HCT116 (cell line): ENCODE measurements at regions not wholly inside any gene's neighbourhood (a gene's known extent, or its start where the extent isn't known, plus 50 kb on each side); places are given as distances from the start of the nearest gene placed in this dataset.

Source experiments
- ATAC-seq: fragments of 200-7000 bp; cut with Tn5 transposase; 2 replicates; pipeline ENCODE4 v1.9.1; 2020; ENCODE audit warnings: mild to moderate bottlenecking, moderate library complexity
- BruUV-seq: library from RNA; stranded (reverse); fragments of 400-500 nt; replicated peaks from 2 replicates; lab custom pipeline; 2021; lab: Mats Ljungman, UMichigan
- CTCF ChIA-PET: fragments of 300-600 bp; sonication (Branson Sonifier 250); formaldehyde crosslinking; loops from one replicate; lab custom pipeline; 2021; ENCODE audit warnings: antibody characterized with exemption; lab: Charles Lee
- POLR2A ChIA-PET: fragments of 300-600, 350-600 bp; sonication (Branson Sonifier 250); formaldehyde crosslinking; loops from one replicate; lab custom pipeline; 2021; ENCODE audit warnings: antibody characterized with exemption; lab: Charles Lee
- RAD21 ChIA-PET, 2 experiments: fragments of 300-600 bp; sonication (Branson Sonifier 250); formaldehyde crosslinking; loops; one replicate each; lab custom pipeline; 2023; ENCODE audit warnings: low total read pairs in 2 of 2; ENCODE audit not compliant: uncharacterized antibody in 2 of 2, unreplicated experiment in 2 of 2, low non-redundant PET in 1 of 2; lab: Charles Lee
- DNase-seq: peaks from one replicate; pipeline ENCODE4 v3.0.0-alpha.2; 2010; ENCODE audit warnings: low read depth, low spot score
- H2AFZ ChIP-seq: fragments of 200-600 bp; shearing (Covaris generic), sonication (generic); 2 replicates; pipeline ENCODE4 v1.6.1; 2017; ENCODE audit warnings: low read depth, mixed run types, mixed read lengths, antibody characterized with exemption, low read length; ENCODE audit not compliant: poor library complexity, severe bottlenecking
- H3K27ac ChIP-seq: 2 replicates; pipeline ENCODE4 v1.5.1; 2012; ENCODE audit warnings: low read depth, low read length
- H3K27me3 ChIP-seq: fragments of 200-600 bp; sonication (generic); 2 replicates; pipeline ENCODE4 v1.6.1; 2016; ENCODE audit warnings: mixed run types, low read length, mixed read lengths; ENCODE audit not compliant: insufficient read depth
- H3K36me3 ChIP-seq, 2 experiments: fragments of 200-500 bp in 1 of 2; fragments of 200-600 bp in 1 of 2; sonication (Bioruptor generic) in 1 of 2; sonication (generic) in 1 of 2; 2 replicates each; pipeline versions ENCODE4 v1.5.1 to v1.6.1; 2014 to 2016; ENCODE audit warnings: low read length in 2 of 2, inconsistent platforms in 1 of 2, mixed read lengths in 1 of 2, mixed run types in 1 of 2; ENCODE audit not compliant: insufficient read depth in 2 of 2, control insufficient read depth in 1 of 2
- H3K4me1 ChIP-seq, 2 experiments: fragments of 200-600 bp in 1 of 2; sonication (generic) in 1 of 2; 2 replicates each; pipeline versions ENCODE4 v1.5.1 to v1.6.1; 2012 to 2017; ENCODE audit warnings: low read length in 2 of 2, inconsistent platforms in 1 of 2, mild to moderate bottlenecking in 1 of 2, mixed read lengths in 1 of 2, mixed run types in 1 of 2, moderate library complexity in 1 of 2; ENCODE audit not compliant: insufficient read depth in 2 of 2, control insufficient read depth in 1 of 2
- H3K4me2 ChIP-seq: fragments of 200-600 bp; sonication (generic); 2 replicates; pipeline ENCODE4 v1.6.1; 2017; ENCODE audit warnings: mixed run types, low read length, mixed read lengths
- H3K4me3 ChIP-seq, 2 experiments: fragments of 200-600 bp in 1 of 2; sonication (generic) in 1 of 2; replicated peaks in 1 of 2; 2 replicates each; pipeline ENCODE4 v1.5.1; 2011 to 2016; ENCODE audit warnings: low read length in 2 of 2, control low read depth in 1 of 2, low read depth in 1 of 2, mild to moderate bottlenecking in 1 of 2, mixed read lengths in 1 of 2, mixed run types in 1 of 2
- H3K79me2 ChIP-seq: fragments of 200-600 bp; sonication (generic); 2 replicates; pipeline ENCODE4 v1.6.1; 2017; ENCODE audit warnings: mild to moderate bottlenecking, mixed run types, low read length, moderate library complexity, mixed read lengths; ENCODE audit not compliant: insufficient read depth
- H3K9ac ChIP-seq: fragments of 200-600 bp; sonication (generic); 2 replicates; pipeline ENCODE4 v1.6.1; 2016; ENCODE audit warnings: low read length, mixed read lengths
- H3K9me2 ChIP-seq: fragments of 200-600 bp; sonication (generic), shearing (Covaris generic); 2 replicates; pipeline ENCODE4 v1.6.1; 2017; ENCODE audit warnings: mixed run types, mild to moderate bottlenecking, moderate library complexity; ENCODE audit not compliant: insufficient read depth
- H3K9me3 ChIP-seq, 2 experiments: fragments of 200-500 bp in 1 of 2; fragments of 200-600 bp in 1 of 2; sonication (Bioruptor generic) in 1 of 2; sonication (generic) in 1 of 2; 2 replicates each; pipeline ENCODE4 v1.6.1; 2014 to 2017; ENCODE audit warnings: low read length in 2 of 2, mixed read lengths in 2 of 2, inconsistent platforms in 1 of 2, low read depth in 1 of 2, mild to moderate bottlenecking in 1 of 2, mixed run types in 1 of 2, moderate library complexity in 1 of 2; ENCODE audit not compliant: control insufficient read depth in 1 of 2, insufficient read depth in 1 of 2
- H4K20me1 ChIP-seq: fragments of 200-600 bp; sonication (generic), shearing (Covaris generic); 2 replicates; pipeline ENCODE4 v1.6.1; 2017; ENCODE audit warnings: mixed run types, mild to moderate bottlenecking, moderate library complexity; ENCODE audit not compliant: insufficient read depth
- CBX3 ChIP-seq: IDR thresholded peaks from 2 replicates; pipeline ENCODE4 v1.6.1; 2012; ENCODE audit warnings: low read depth
- CEBPB ChIP-seq: IDR thresholded peaks from 2 replicates; pipeline ENCODE4 v1.6.1; 2012; ENCODE audit warnings: low read depth
- CTCF ChIP-seq, 3 experiments: fragments of 200-600 bp in 1 of 3; sonication (generic) in 1 of 3; IDR thresholded peaks in 2 of 3; conservative IDR thresholded peaks in 1 of 3; 2 replicates each; pipeline ENCODE4 v1.5.1; 2012 to 2017; ENCODE audit warnings: low read depth in 2 of 3, low read length in 2 of 3, antibody characterized with exemption in 1 of 3, borderline replicate concordance in 1 of 3, control low read depth in 1 of 3, mild to moderate bottlenecking in 1 of 3, mixed read lengths in 1 of 3, mixed run types in 1 of 3, moderate library complexity in 1 of 3; ENCODE audit not compliant: insufficient read depth in 1 of 3
- EZH2phosphoT487 ChIP-seq: fragments of 200-600 bp; IDR thresholded peaks from 2 replicates; pipeline ENCODE4 v1.6.1; 2018; ENCODE audit warnings: antibody characterized with exemption, borderline replicate concordance
- MAX ChIP-seq: IDR thresholded peaks from 2 replicates; pipeline ENCODE4 v1.6.1; 2012
- SP1 ChIP-seq: IDR thresholded peaks from 2 replicates; pipeline ENCODE4 v1.6.1; 2012; ENCODE audit warnings: low read depth
- TCF7L2 ChIP-seq: IDR thresholded peaks from 2 replicates; pipeline ENCODE4 v1.7.0; 2011; ENCODE audit warnings: borderline replicate concordance, inconsistent platforms; ENCODE audit not compliant: insufficient read depth, insufficient read length; ENCODE audit errors: extremely low read depth
- ZBTB33 ChIP-seq: IDR thresholded peaks from 2 replicates; pipeline ENCODE4 v1.6.1; 2011; ENCODE audit warnings: mild to moderate bottlenecking, low read length, moderate library complexity; ENCODE audit not compliant: insufficient replicate concordance; ENCODE audit errors: extremely low read depth
- intact Hi-C: fragments of 100-400 bp; cut with micrococcal nuclease; formaldehyde crosslinking; loops from 2 replicates; pipeline ENCODE4 v1.10.0; 2022

GRCh38 chr2:228796386-228796785 lies 474.7 kb downstream of the PID1 start:
- DNase-seq (no peak), ATAC-seq (no peak)
- ChIA-PET RAD21 (no interaction called here), CTCF (no interaction called here), POLR2A (no interaction called here)
- Histone ChIP-seq H2AFZ (no peak overlapping the region), H3K9me2 (no peaks in the 10 kb centered on the region), H3K4me3 (no peak overlapping the region), H4K20me1 (no peaks in the 10 kb centered on the region), H3K27ac (no peak overlapping the region), H3K9me3 (no peaks in the 10 kb centered on the region), H3K36me3 (no peaks in the 10 kb centered on the region), H3K9ac (no peak overlapping the region), H3K4me2 (no peak overlapping the region), H3K27me3 (no peaks in the 10 kb centered on the region), H3K4me1 (no peaks in the 10 kb centered on the region), H3K79me2 (no peaks in the 10 kb centered on the region)
- BruUV-seq, result no TSS peak
- intact Hi-C loops, result no loop called here
- TF ChIP-seq EZH2phosphoT487 (no peak), CEBPB (no peak), CTCF (IDR thresholded peaks at IDR 0.05 in 2 of 3, conservative IDR thresholded peaks at IDR 0.05 in 1 of 3; ENCODE audit: borderline replicate concordance in 1 of 3, insufficient read depth in 1 of 3, low read depth in 2 of 3, low read length in 2 of 3) (no peak), ZBTB33 (no peak), MAX (no peak), SP1 (no peak), CBX3 (no peak), TCF7L2 (no peak)
